GF-D8 (cell line): ENCODE measurements at regions not wholly inside any gene's neighbourhood (a gene's known extent, or its start where the extent isn't known, plus 50 kb on each side); places are given as distances from the start of the nearest gene placed in this dataset.
"Not testable (repeated sequence)": the region's sequence is repeated elsewhere in the genome, so short reads cannot be mapped to it uniquely, and the experiment has no call there.

ENCODE experiments used
- DNase-seq: peaks from one replicate; lab custom pipeline; 2025; lab: John Stamatoyannopoulos, UW

- DNase-seq: no peak
These were observed 140.5 kb downstream of the ARL4A start for GRCh38 chr7:12827920-12828319.

DNA sequence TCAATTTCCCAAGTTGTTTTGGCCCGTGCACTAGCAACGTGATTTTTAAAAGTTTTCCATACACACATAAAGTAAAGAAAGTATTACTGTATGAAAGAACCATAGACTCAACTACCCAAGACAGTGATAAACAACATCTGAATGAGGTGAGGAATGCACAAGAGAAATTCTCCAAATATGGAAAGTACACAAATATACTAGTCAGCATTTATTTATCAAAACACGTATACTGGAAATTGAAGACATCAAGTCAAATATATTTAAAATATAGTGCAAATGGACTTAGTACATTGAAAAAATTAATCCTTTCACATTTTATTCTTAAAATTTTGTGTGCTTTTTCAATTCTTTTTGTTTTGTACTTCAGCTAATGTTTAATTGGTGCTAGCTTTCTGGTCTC lies 143.6 kb downstream of the ARL4A start:
- no peak for DNase-seq

DNA sequence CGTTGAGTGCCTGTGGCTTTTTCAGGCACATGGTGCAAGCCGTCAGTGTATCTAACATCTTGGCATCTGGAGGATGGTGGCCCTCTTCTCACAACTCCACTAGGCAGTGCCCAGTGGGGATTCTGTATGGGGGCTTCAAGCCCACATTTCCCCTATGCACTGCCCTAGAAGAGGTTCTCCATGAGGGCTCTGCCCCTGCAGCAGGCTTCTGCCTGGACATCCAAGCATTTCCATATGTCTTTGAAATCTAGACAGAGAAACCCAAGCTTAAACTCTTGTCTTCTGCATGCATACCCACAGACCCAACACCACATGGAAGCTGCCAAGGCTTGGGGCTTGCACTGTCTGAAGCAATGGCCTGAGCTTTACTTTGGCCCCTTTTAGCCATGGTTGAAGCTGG lies 146.4 kb downstream of the ARL4A start:
- no peak for DNase-seq

- DNase-seq: no peak
These were observed 147.3 kb downstream of the ARL4A start for GRCh38 chr7:12834782-12835181.

DNA sequence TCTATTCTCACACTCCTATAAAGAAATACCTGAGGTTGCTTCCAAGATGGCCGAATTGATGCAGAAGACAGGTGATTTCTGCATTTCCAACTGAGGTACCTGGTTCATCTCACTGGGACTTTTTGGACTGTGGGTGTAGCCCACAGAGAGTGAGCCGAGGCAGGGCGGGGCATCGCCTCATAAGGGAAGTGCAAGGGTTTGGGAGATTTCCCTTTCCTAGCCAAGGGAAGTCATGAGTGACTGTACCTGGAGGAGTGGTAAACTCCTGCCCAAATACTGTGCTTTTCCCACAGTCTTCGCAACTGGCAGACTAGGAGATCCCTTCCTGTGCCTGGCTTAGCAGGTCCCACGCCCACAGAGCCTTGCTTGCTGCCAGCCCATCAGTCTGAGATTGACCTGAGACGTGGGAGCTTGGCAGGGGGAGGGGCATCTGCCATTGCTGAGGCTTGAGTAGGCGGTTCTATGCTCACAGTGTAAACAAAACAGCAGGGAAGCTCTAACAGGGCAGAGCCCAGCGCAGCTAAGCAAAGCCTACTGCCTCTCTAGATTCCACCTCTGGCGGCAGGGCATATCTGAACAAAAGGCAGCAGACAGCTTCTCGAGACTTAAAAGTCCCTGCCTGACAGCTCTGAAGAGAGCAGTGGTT lies 152.2 kb downstream of the ARL4A start:
- no peak for DNase-seq

- DNase-seq: not testable (repeated sequence)
These were observed 157.3 kb downstream of the ARL4A start for GRCh38 chr7:12844732-12845131.

DNA sequence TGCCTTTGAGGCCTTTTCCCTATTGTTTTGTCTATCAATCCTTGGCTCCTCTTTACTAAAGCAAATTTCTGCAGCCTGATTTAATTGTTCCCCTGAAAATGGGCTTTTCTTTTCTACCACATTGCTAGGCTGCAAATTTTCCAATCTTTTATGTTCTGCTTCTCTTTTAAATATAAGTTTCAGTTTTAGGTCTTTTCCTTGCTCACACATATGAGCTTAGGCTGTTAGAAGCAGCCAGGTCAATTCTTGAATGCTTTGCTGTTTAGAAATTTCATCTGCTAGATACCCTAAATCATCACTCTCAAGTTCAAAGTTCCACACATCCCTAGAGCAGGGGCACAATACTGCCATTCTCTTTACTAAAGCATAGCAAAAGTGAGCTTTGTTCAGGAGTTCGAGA lies 159.6 kb downstream of the ARL4A start:
- no peak for DNase-seq

DNA sequence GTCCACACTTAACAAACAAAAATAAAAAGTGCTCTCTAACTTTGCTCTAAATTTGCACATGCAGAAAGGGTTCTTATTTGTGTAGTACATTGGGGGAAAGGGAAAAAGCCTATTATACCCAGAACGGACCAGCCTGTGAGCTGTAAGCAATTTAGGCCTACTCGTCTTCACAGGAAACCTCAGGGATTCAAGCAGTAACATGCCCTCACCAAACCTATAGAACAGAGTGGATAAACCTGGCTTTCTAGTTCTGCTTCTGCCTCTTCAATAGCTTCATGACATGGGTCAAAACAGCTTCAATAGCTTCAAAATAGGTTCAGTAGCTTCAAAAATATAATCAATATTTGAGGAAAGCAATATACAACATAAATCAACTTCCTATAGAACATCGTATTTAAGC lies 163.7 kb downstream of the ARL4A start:
- DNase-seq: no peak

- no peak for DNase-seq
These were observed 164.4 kb downstream of the ARL4A start for GRCh38 chr7:12851841-12852240.

DNA sequence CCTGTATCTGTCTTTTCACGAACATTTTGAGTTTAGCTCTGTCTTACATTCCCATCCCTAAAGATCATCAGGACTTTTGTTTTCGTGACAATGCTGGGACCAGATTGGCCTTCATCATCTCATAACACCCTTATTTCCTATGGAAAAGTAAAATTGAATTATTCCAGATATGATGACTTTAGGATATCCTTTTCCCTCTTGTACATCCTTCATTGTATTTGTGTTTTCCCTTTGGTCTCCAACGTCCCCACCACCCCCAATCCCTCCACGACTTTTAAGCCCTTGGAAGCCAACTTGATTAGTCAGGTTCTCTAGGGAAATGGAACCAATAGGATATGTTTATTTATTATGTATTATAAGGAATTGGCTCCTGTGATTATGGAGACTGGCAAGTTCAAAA lies 167.6 kb downstream of the ARL4A start:
- DNase-seq: no peak

DNA sequence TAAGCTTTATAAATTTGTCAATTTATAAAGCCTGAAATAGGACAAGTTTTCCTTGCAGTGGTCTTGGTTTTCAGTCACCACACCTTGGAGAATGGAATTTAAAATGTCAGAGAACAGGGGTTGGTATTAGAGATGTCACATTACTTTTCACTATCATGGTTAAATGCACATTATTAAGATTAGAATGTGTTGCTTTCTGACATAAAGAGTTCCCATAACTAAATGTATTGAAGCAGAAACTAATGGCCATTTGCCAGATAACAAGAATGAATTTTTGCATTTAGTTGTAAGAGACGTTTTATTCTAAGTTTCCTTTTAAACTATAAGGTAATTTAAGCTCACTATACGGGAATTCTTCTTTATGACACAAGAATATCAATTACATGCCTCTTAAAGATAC lies 172.3 kb downstream of the ARL4A start:
- no peak for DNase-seq

DNA sequence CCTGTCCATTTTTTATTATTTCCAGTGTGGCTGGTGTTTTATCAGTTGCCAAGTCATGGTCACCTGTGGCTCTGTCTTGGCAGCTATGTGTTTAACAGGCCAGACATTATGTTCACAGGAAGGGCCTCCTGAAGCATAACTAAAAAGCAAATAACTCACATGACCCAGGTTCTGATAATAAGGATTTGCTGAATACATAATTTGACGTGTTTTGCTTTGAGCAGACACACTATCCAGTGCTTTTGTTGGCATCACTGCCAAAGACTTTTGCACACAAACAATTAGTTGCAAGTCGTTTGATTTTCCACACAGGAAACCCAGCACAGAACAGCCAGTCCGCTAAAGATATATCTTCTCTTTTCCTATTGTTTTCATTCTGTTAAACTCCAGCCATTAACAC lies 173.6 kb downstream of the ARL4A start:
- DNase-seq: no peak

- DNase-seq: no peak
These were observed 174.7 kb downstream of the ARL4A start for GRCh38 chr7:12862146-12862545.

DNA sequence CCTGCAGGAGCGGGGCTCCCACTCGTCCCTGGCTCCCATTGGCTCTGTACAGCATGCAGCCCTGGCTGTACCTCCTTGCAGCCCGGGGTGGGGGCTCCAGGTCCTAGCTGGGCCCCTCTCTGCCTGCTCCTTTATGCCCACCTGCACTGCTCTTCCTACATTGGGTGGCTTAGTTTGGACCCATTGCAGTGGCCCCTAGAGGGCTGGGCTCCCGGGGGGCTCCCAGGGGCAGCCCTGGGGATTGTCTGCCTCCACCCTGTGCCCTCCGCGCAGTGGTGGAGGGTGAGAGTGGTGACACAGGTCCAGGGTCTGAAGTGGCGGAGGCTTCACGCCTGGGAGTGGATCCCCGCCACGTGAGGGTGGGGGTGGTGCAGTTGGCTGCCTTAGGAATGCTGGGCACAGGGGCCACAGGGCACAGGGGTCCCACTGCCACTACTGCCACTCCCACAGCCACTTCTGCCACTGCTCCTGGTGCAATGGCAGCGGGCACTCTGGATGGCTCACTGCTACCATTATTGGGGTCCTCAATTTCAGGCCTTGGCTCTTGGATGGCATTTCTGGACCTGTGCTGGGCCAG lies 177.1 kb downstream of the ARL4A start:
- no peak for DNase-seq

DNA sequence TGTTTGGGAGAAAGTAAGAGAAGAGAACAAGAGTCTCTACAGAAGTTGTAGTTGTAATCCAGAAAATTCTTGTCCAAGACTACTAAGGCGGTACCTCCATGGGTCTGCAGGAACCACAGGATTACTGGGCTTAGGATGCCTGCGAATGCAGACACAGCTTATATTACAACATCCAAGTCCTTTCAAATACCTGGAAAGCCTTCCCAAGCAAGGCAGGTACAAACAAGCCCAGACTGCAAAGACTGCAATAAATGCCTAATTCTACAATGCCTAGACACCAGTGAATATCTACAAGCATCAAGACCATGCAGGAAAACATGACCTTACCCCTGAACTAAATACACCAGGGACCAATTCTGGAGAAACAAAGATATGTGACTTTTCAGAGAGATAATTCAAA lies 178.2 kb downstream of the ARL4A start:
- DNase-seq: no peak

DNA sequence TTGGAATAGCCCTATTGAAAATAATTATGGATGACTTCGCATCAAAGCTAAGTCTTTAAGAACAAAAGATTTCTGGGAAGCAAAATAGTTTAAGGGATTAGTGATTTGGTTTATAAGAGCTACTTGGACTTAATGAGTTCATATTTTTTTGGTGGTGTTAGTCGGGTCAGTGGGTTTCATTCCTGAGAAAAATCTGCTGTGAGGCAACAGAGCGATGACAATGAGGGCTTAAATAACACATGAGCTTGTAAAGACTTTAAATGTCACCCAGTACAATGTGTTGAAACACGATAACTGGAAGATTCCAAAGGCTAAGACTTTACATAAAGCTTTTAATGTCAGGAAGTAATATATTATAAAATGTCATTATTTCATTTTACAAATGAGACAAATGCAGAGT lies 178.8 kb downstream of the ARL4A start:
- DNase-seq: no peak

DNA sequence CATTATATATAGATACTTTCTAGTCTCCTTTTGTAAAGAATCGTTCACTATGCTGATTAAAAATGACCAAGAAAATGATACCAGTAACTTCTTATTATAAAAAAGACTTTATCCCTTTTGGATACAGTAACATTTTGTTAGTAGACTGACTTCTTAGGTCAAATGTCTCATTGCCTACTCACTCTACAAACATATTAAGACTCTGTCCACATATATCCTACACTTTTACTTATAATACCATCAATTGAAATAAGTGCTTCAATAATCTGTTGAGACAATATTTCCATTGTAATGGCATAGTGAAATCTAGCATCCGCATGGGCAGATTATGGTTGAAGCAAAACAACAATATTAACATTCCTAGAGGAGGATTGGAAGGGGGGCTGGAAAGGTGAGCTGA lies 180.6 kb downstream of the ARL4A start:
- no peak for DNase-seq

- no peak for DNase-seq
These were observed 182.8 kb downstream of the ARL4A start for GRCh38 chr7:12870219-12870618.

- no peak for DNase-seq
These were observed 185.1 kb downstream of the ARL4A start for GRCh38 chr7:12872487-12872886.

DNA sequence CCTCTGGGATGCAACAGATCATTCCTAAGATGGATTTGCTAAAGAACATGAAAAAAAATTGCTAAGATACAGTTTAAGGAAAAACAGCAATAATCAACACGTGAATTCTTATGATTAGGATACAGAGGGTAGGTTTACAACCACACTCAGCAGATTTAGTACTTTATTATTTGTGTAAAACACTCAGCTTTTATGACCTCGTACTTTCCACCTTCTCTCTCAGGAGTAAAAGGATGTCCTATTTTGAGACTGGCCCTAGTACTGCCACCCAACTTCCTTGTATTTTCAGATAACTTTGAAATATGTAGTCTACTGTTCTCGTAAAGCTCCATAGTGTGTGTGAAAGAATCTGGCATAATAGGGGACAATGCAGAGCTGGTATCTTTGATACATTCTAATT lies 186.1 kb downstream of the ARL4A start:
- no peak for DNase-seq

GRCh38 chr7:12879139-12879538 lies 191.7 kb downstream of the ARL4A start:
- DNase-seq: no peak

DNA sequence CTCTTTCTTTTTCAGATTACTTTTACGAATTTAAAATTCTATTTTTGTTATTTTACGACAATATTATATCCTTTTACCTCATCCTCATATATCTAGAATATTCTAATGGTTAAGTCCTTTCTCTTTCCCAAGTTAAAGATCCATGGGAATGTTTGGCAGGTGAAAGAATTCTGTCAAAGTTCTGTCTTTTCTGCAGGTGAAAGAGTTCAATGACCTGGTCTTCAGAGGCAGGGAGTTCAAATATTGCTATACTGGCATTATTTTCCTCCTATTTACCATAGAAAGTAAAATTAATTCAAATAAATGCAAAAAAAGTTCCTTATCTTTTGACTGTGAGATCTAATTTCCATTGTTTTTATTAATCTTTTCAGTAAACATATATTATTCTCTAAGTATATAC lies 194.3 kb downstream of the ARL4A start:
- no peak for DNase-seq

- DNase-seq: no peak
These were observed 195.3 kb downstream of the ARL4A start for GRCh38 chr7:12882710-12883109.

DNA sequence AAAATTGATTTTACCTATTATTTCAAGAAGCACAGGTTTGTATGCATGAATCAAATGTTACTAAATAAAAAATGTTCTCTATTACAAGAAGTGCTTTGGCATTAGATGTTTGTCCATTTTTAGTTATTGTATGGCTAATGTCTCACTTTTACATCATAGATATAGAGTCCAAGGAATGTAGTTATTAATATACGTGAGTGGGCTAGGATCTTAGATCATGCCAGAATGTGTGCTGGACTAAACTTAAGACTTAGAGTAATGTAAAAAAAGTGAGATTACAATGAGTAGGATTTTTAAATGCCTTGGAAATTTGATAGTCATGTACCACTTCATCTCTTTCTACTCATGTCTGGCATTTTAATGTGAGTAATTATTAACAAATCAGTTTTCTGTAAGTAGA lies 196.6 kb downstream of the ARL4A start:
- no peak for DNase-seq
